K562 (cell line): ENCODE measurements at regions not wholly inside any gene's neighbourhood (a gene's known extent, or its start where the extent isn't known, plus 50 kb on each side); places are given as distances from the start of the nearest gene placed in this dataset.

Experiments
- ATAC-seq: fragments of 200-7000 bp; cut with Tn5 transposase; 3 replicates; pipeline ENCODE4 v1.9.1; 2020; ENCODE audit warnings: moderate library complexity
- BruUV-seq: library from RNA; stranded (reverse); fragments of 400-500 nt; replicated peaks from 2 replicates; lab custom pipeline; 2021; lab: Mats Ljungman, UMichigan
- CTCF ChIA-PET: fragments of 300-600 bp; formaldehyde crosslinking; extraction: SDS; loops from one replicate; lab custom pipeline; 2021; ENCODE audit warnings: low intra/inter-chr PET ratio; lab: Yijun Ruan, JAX
- POLR2A ChIA-PET: fragments of 300-600, 350-650 bp; sonication (Branson Sonifier 250); formaldehyde crosslinking; extraction: SDS; loops from one replicate; lab custom pipeline; 2021; ENCODE audit warnings: antibody characterized with exemption, inconsistent platforms; lab: Yijun Ruan, JAX
- DNase-seq, 4 experiments: peaks; one replicate each; pipeline versions ENCODE4 v3.0.0 to v3.0.0-alpha.2; 2011 to 2018; ENCODE audit warnings: low spot score in 3 of 4, mixed read lengths in 3 of 4; ENCODE audit errors: extremely low read depth in 1 of 4
- FAIRE-seq: peaks from 2 replicates; lab custom pipeline; 2011; peaks lifted over from hg19 to GRCh38; lab: Jason Lieb, UNC
- H2AFZ ChIP-seq: 2 replicates; pipeline ENCODE4 v1.6.0; 2011; ENCODE audit warnings: low read depth, low read length, control low read depth, inconsistent platforms
- H3K27ac ChIP-seq: fragments of 200-600 bp; 3 replicates; pipeline ENCODE4 v1.8.0; 2011; ENCODE audit warnings: low read depth, mild to moderate bottlenecking, control low read depth, inconsistent platforms, low read length, moderate library complexity, mixed read lengths; ENCODE audit errors: extremely low read depth
- H3K27me3 ChIP-seq, 2 experiments: fragments of 300-600 bp in 1 of 2; 2 replicates in 1 of 2; 3 replicates in 1 of 2; pipeline versions ENCODE4 v1.6.0 to v1.8.0; 2011; ENCODE audit warnings: inconsistent platforms in 2 of 2, low read length in 2 of 2, mild to moderate bottlenecking in 1 of 2, mixed read lengths in 1 of 2, moderate library complexity in 1 of 2; ENCODE audit not compliant: control insufficient read depth in 2 of 2, insufficient read depth in 2 of 2
- H3K36me3 ChIP-seq: fragments of 300-600 bp; 3 replicates; pipeline ENCODE4 v1.8.0; 2011; ENCODE audit warnings: mild to moderate bottlenecking, low read length, inconsistent platforms; ENCODE audit not compliant: control insufficient read depth, insufficient read depth
- H3K4me1 ChIP-seq, 2 experiments: fragments of 200-600 bp in 1 of 2; replicated peaks in 1 of 2; 2 replicates in 1 of 2; 3 replicates in 1 of 2; pipeline versions ENCODE4 v1.5.1 to v1.8.0; 2011; ENCODE audit warnings: inconsistent platforms in 2 of 2, low read length in 2 of 2, mild to moderate bottlenecking in 1 of 2, mixed read lengths in 1 of 2, moderate library complexity in 1 of 2; ENCODE audit not compliant: control insufficient read depth in 2 of 2, insufficient read depth in 2 of 2
- H3K4me2 ChIP-seq: 2 replicates; pipeline ENCODE4 v1.6.1; 2011; ENCODE audit warnings: low read length, control low read depth, inconsistent platforms, mixed read lengths; ENCODE audit not compliant: insufficient read depth
- H3K4me3 ChIP-seq: fragments of 200-600 bp; sonication (generic), shearing (Covaris generic); 2 replicates; pipeline ENCODE4 v1.5.1; 2016; ENCODE audit warnings: control low read depth, inconsistent platforms
- H3K79me2 ChIP-seq: fragments of 200-600 bp; 3 replicates; pipeline ENCODE4 v1.8.0; 2011; ENCODE audit warnings: low read length, inconsistent platforms; ENCODE audit not compliant: control insufficient read depth, insufficient read depth
- H3K9ac ChIP-seq, 2 experiments: 2 replicates each; pipeline versions ENCODE4 v1.6.0 to v1.6.1; 2011; ENCODE audit warnings: low read depth in 2 of 2, low read length in 2 of 2, control low read depth in 1 of 2, inconsistent platforms in 1 of 2, mild to moderate bottlenecking in 1 of 2, mixed read lengths in 1 of 2; ENCODE audit not compliant: insufficient read depth in 1 of 2
- H3K9me1 ChIP-seq: one replicate; pipeline ENCODE4 v1.6.0; 2011; ENCODE audit warnings: inconsistent platforms, mild to moderate bottlenecking, low read length, moderate library complexity; ENCODE audit not compliant: control insufficient read depth, insufficient read depth
- H3K9me3 ChIP-seq: replicated peaks from 2 replicates; pipeline ENCODE4 v1.5.1; 2011; ENCODE audit warnings: low read depth, low read length, inconsistent platforms; ENCODE audit not compliant: control insufficient read depth, insufficient read depth
- H4K20me1 ChIP-seq: replicated peaks from 2 replicates; pipeline ENCODE4 v1.6.1; 2011; ENCODE audit warnings: low read length, inconsistent platforms, mixed read lengths; ENCODE audit not compliant: control insufficient read depth, insufficient read depth
- ERF ChIP-seq: fragments of 450-650 bp; formaldehyde crosslinking; IDR thresholded peaks from 2 replicates; pipeline ENCODE4 v1.4.0; 2020; ENCODE audit warnings: mild to moderate bottlenecking, mixed read lengths
- POLR2G ChIP-seq: fragments of 200-400 bp; formaldehyde crosslinking; IDR thresholded peaks from 2 replicates; pipeline ENCODE4 v1.6.1; 2017; ENCODE audit warnings: low read depth, mild to moderate bottlenecking, antibody characterized with exemption, low read length, moderate library complexity
- REST ChIP-seq, 2 experiments: fragments of 450-650 bp; formaldehyde crosslinking in 1 of 2; IDR thresholded peaks; 2 replicates each; pipeline versions ENCODE4 v1.4.0 to v1.6.1; 2014 to 2020; ENCODE audit warnings: mild to moderate bottlenecking in 2 of 2, borderline replicate concordance in 1 of 2, low read depth in 1 of 2
- WGBS: fragments of 100-300 bp; shearing (Covaris generic); methylation state at CpG from one replicate; pipeline ENCODE4 v1.1.6; 2016; ENCODE audit warnings: low coverage, mixed read lengths; ENCODE audit not compliant: insufficient coverage; ENCODE audit errors: missing lambda C conversion rate; 5-methylcytosine and 5-hydroxymethylcytosine counted together
- in situ Hi-C: fragments of 300-500 bp; cut with MboI; formaldehyde crosslinking; loops from 4 replicates; pipeline ENCODE4 v1.15.0; 2018; ENCODE audit warnings: inconsistent platforms, mixed read lengths
- intact Hi-C: fragments of 100-400 bp; cut with micrococcal nuclease; formaldehyde crosslinking; loops from 2 replicates; pipeline ENCODE4 v1.14.2; 2022
- TF ChIP-seq, protein P1 (sequence below): fragments of 250-450 bp; sonication (Bioruptor Pico); IDR thresholded peaks from 2 replicates; pipeline ENCODE4 v1.9.0; 2021; ENCODE audit warnings: mild to moderate bottlenecking

GRCh38 chr2:176804392-176804791 lies 408.2 kb upstream of the HNRNPA3 start:
- WGBS, result 0% methylated on average over 2 of the region's 2 CpGs
- Histone ChIP-seq H3K27me3 (no peaks in the 10 kb centered on the region), H3K4me3 (no peak overlapping the region), H3K9me3 (no peaks in the 10 kb centered on the region), H4K20me1 (no peaks in the 10 kb centered on the region), H2AFZ (no peak overlapping the region), H3K9me1 (no peaks in the 10 kb centered on the region), H3K4me2 (no peak overlapping the region), H3K36me3 (no peaks in the 10 kb centered on the region), H3K4me1 (no peaks in the 10 kb centered on the region), H3K9ac (no peak overlapping the region), H3K27ac (no peak overlapping the region), H3K79me2 (no peaks in the 10 kb centered on the region)
- POLR2A ChIA-PET, result interaction anchor here (0.8 to 1.9 kb wide), 3 partner anchors 10 to 524 kb away, joined by 3 to 6 read pairs (median 4); no protein-coding TSS in a partner anchor
- in situ Hi-C loops, result loop anchor here (25.0 kb wide), 1 partner anchor 667 kb away; the partner anchor contains the start of gene HOXD8
- DNase-seq (no peak), ATAC-seq (no peak), FAIRE-seq (no peak)
- intact Hi-C loops, result no loop called here
- no peak for TF ChIP-seq POLR2G
- CTCF ChIA-PET, result no interaction called here
- BruUV-seq, result no TSS peak

- no peak overlapping the region for H3K4me2 ChIP-seq
- no peaks in the 10 kb centered on the region for H3K4me1 ChIP-seq
- H3K4me3 ChIP-seq, result no peak overlapping the region
- DNase-seq (no peak), ATAC-seq (no peak), FAIRE-seq (no peak)
- ChIA-PET POLR2A (interaction anchor here (1.9 kb wide), 1 partner anchor 9 kb away, joined by 4 read pairs; no protein-coding TSS in a partner anchor), CTCF (no interaction called here)
- H3K27me3 ChIP-seq, result no peaks in the 10 kb centered on the region
- H3K9ac ChIP-seq, result no peak overlapping the region
- BruUV-seq, result no TSS peak
- TF ChIP-seq, protein P1, sequence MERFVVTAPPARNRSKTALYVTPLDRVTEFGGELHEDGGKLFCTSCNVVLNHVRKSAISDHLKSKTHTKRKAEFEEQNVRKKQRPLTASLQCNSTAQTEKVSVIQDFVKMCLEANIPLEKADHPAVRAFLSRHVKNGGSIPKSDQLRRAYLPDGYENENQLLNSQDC (CRISPR knock-in tag), result no peak
- TF ChIP-seq REST (IDR thresholded peaks at IDR 0.05; ENCODE audit: borderline replicate concordance), result peak; percentile 32; the same call in 1 of the 2 replicates
- no peak for TF ChIP-seq REST (CRISPR knock-in tag; IDR thresholded peaks at IDR 0.05; ENCODE audit: low read depth)
- no peak for TF ChIP-seq ERF (CRISPR knock-in tag)
- H3K9me3 ChIP-seq, result no peaks in the 10 kb centered on the region
- no peak overlapping the region for H3K27ac ChIP-seq
- in situ Hi-C loops (loop anchor here (25.0 kb wide), 1 partner anchor 668 kb away; the partner anchor contains the start of gene HOXD8), intact Hi-C loops (no loop called here)
- H3K79me2 ChIP-seq, result no peaks in the 10 kb centered on the region
- H2AFZ ChIP-seq, result no peak overlapping the region
- no peaks in the 10 kb centered on the region for H3K9me1 ChIP-seq
- H3K36me3 ChIP-seq, result no peaks in the 10 kb centered on the region
- no peaks in the 10 kb centered on the region for H4K20me1 ChIP-seq
Measured at GRCh38 chr2:176805345-176805744, 407.2 kb upstream of the HNRNPA3 start.
